Trophoblast cell (in vitro differentiated cells and primary cell): ENCODE measurements at regions not wholly inside any gene's neighbourhood (a gene's known extent, or its start where the extent isn't known, plus 50 kb on each side); places are given as distances from the start of the nearest gene placed in this dataset.

Experiments
- DNase-seq, 2 donors: peaks; one replicate each; pipeline ENCODE4 v3.0.0-alpha.2; 2016
- H2AFZ ChIP-seq: 2 replicates; pipeline ENCODE4 v1.6.1; 2013; ENCODE audit warnings: low read length, moderate library complexity, mild to moderate bottlenecking; ENCODE audit not compliant: insufficient read depth, poor library complexity
- H2AK5ac ChIP-seq: 2 replicates; pipeline ENCODE4 v1.6.1; 2013; ENCODE audit warnings: mild to moderate bottlenecking, low read length
- H2BK120ac ChIP-seq: 2 replicates; pipeline ENCODE4 v1.6.1; 2013; ENCODE audit warnings: low read length, mild to moderate bottlenecking, moderate library complexity; ENCODE audit not compliant: insufficient read depth, poor library complexity
- H2BK12ac ChIP-seq: 2 replicates; pipeline ENCODE4 v1.6.1; 2013; ENCODE audit warnings: mild to moderate bottlenecking, low read length, moderate library complexity
- H2BK5ac ChIP-seq: 2 replicates; pipeline ENCODE4 v1.6.1; 2013; ENCODE audit warnings: low read length, low read depth, moderate library complexity, mild to moderate bottlenecking; ENCODE audit not compliant: poor library complexity
- H3K14ac ChIP-seq: 2 replicates; pipeline ENCODE4 v1.6.1; 2013; ENCODE audit warnings: mild to moderate bottlenecking, low read length
- H3K18ac ChIP-seq: 2 replicates; pipeline ENCODE4 v1.6.1; 2013; ENCODE audit warnings: mild to moderate bottlenecking, low read length
- H3K23ac ChIP-seq: 2 replicates; pipeline ENCODE4 v1.6.1; 2013; ENCODE audit warnings: low read length
- H3K27ac ChIP-seq: 2 replicates; pipeline ENCODE4 v1.5.1; 2013; ENCODE audit warnings: low read depth, mild to moderate bottlenecking, inconsistent platforms, low read length, moderate library complexity
- H3K27me3 ChIP-seq: 2 replicates; pipeline ENCODE4 v1.6.1; 2013; ENCODE audit warnings: inconsistent platforms, mild to moderate bottlenecking, low read length, moderate library complexity; ENCODE audit not compliant: insufficient read depth
- H3K36me3 ChIP-seq, 2 experiments: 1 replicate in 1 of 2; 2 replicates in 1 of 2; pipeline ENCODE4 v1.6.1; 2013; ENCODE audit warnings: low read length in 2 of 2, mild to moderate bottlenecking in 2 of 2, moderate library complexity in 1 of 2; ENCODE audit not compliant: insufficient read depth in 2 of 2, control insufficient read depth in 1 of 2
- H3K4ac ChIP-seq: 2 replicates; pipeline ENCODE4 v1.6.1; 2013; ENCODE audit warnings: low read depth, mild to moderate bottlenecking, low read length, moderate library complexity
- H3K4me1 ChIP-seq, 2 experiments: 1 replicate in 1 of 2; 2 replicates in 1 of 2; pipeline ENCODE4 v1.6.1; 2013; ENCODE audit warnings: low read length in 2 of 2, mild to moderate bottlenecking in 2 of 2, moderate library complexity in 1 of 2; ENCODE audit not compliant: insufficient read depth in 2 of 2, control insufficient read depth in 1 of 2
- H3K4me2 ChIP-seq: 2 replicates; pipeline ENCODE4 v1.6.1; 2013; ENCODE audit warnings: inconsistent platforms, mild to moderate bottlenecking, low read length, moderate library complexity
- H3K4me3 ChIP-seq: 2 replicates; pipeline ENCODE4 v1.5.1; 2013; ENCODE audit warnings: mild to moderate bottlenecking, low read depth, low read length, inconsistent platforms
- H3K79me1 ChIP-seq: one replicate; pipeline ENCODE4 v1.6.1; 2013; ENCODE audit warnings: low read length
- H3K79me2 ChIP-seq: 2 replicates; pipeline ENCODE4 v1.6.1; 2013; ENCODE audit warnings: low read length, mild to moderate bottlenecking; ENCODE audit not compliant: control insufficient read depth, insufficient read depth, poor library complexity
- H3K9ac ChIP-seq: 2 replicates; pipeline ENCODE4 v1.6.1; 2013; ENCODE audit warnings: mild to moderate bottlenecking, low read length
- H3K9me3 ChIP-seq: 2 replicates; pipeline ENCODE4 v1.6.1; 2013; ENCODE audit warnings: low read depth, mild to moderate bottlenecking, control low read depth, inconsistent platforms, low read length; ENCODE audit not compliant: insufficient read depth
- H4K12ac ChIP-seq: 2 replicates; pipeline ENCODE4 v1.6.1; 2013; ENCODE audit warnings: low read depth, mild to moderate bottlenecking, low read length, moderate library complexity
- H4K8ac ChIP-seq: 2 replicates; pipeline ENCODE4 v1.6.1; 2013; ENCODE audit warnings: low read depth, mild to moderate bottlenecking, low read length, moderate library complexity
- H4K91ac ChIP-seq: one replicate; pipeline ENCODE4 v1.6.1; 2013; ENCODE audit warnings: low read depth, mild to moderate bottlenecking, low read length, moderate library complexity
- WGBS: extraction: QIAGEN DNeasy Blood & Tissue Kit; methylation state at CpG from one replicate; pipeline ENCODE4 v1.1.7; 2013; ENCODE audit warnings: missing lambda C conversion rate; ENCODE audit not compliant: insufficient read length, insufficient coverage; ENCODE audit errors: extremely low coverage; 5-methylcytosine and 5-hydroxymethylcytosine counted together

GRCh38 chr2:136441979-136442714 lies 323.2 kb upstream of the THSD7B start:
- Histone ChIP-seq H3K27me3 (no peaks in the 10 kb centered on the region), H4K91ac (no peak overlapping the region), H2AK5ac (no peak overlapping the region), H3K9me3 (no peaks in the 10 kb centered on the region), H4K8ac (no peak overlapping the region), H3K14ac (no peak overlapping the region), H2AFZ (no peak overlapping the region), H3K23ac (no peak overlapping the region), H3K4me1 (no peaks in the 10 kb centered on the region), H3K4me3 (no peak overlapping the region), H2BK120ac (no peak overlapping the region), H3K4ac (no peak overlapping the region), H4K12ac (no peak overlapping the region), H3K79me1 (no peaks in the 10 kb centered on the region), H2BK5ac (no peak overlapping the region), H2BK12ac (no peak overlapping the region), H3K27ac (no peak overlapping the region), H3K4me2 (no peak overlapping the region), H3K36me3 (no peaks in the 10 kb centered on the region), H3K18ac (no peak overlapping the region), H3K9ac (no peak overlapping the region), H3K79me2 (no peaks in the 10 kb centered on the region)
- DNase-seq = no peak
- WGBS = no CpG with 5 or more reads among the region's 9 CpGs

- H3K9ac ChIP-seq = no peak overlapping the region
- DNase-seq = no peak
- no peak overlapping the region for H4K12ac ChIP-seq
- no CpG with 5 or more reads among the region's 5 CpGs for WGBS
- H2BK5ac ChIP-seq = no peak overlapping the region
- no peak overlapping the region for H3K23ac ChIP-seq
- H3K4ac ChIP-seq = no peak overlapping the region
- H3K4me2 ChIP-seq = no peak overlapping the region
- no peak overlapping the region for H3K27ac ChIP-seq
- H3K4me1 ChIP-seq = no peaks in the 10 kb centered on the region
- no peak overlapping the region for H3K4me3 ChIP-seq
- H3K79me2 ChIP-seq = no peaks in the 10 kb centered on the region
- no peak overlapping the region for H2AK5ac ChIP-seq
- no peak overlapping the region for H2BK120ac ChIP-seq
- H3K18ac ChIP-seq = no peak overlapping the region
- no peaks in the 10 kb centered on the region for H3K9me3 ChIP-seq
- no peak overlapping the region for H3K14ac ChIP-seq
- H3K36me3 ChIP-seq = no peaks in the 10 kb centered on the region
- H2AFZ ChIP-seq = no peak overlapping the region
- no peak overlapping the region for H4K91ac ChIP-seq
- no peak overlapping the region for H2BK12ac ChIP-seq
- H3K27me3 ChIP-seq = no peaks in the 10 kb centered on the region
- no peak overlapping the region for H4K8ac ChIP-seq
- no peaks in the 10 kb centered on the region for H3K79me1 ChIP-seq
These were observed 321.2 kb upstream of the CXCR4 start for GRCh38 chr2:136439064-136439676.

GRCh38 chr2:136437461-136437860 lies 319.5 kb upstream of the CXCR4 start:
- H3K14ac ChIP-seq = no peak overlapping the region
- H3K27me3 ChIP-seq = no peaks in the 10 kb centered on the region
- H4K12ac ChIP-seq = no peak overlapping the region
- no peak overlapping the region for H2BK12ac ChIP-seq
- no peak overlapping the region for H2AFZ ChIP-seq
- H3K27ac ChIP-seq = no peak overlapping the region
- no peak overlapping the region for H3K4ac ChIP-seq
- no peaks in the 10 kb centered on the region for H3K9me3 ChIP-seq
- H2BK5ac ChIP-seq = no peak overlapping the region
- no peak overlapping the region for H3K4me2 ChIP-seq
- H4K8ac ChIP-seq = no peak overlapping the region
- no peak overlapping the region for H3K23ac ChIP-seq
- no peak overlapping the region for H2BK120ac ChIP-seq
- no peak overlapping the region for H2AK5ac ChIP-seq
- no peak overlapping the region for H3K4me3 ChIP-seq
- H3K36me3 ChIP-seq = no peaks in the 10 kb centered on the region
- no peak overlapping the region for H3K9ac ChIP-seq
- no peaks in the 10 kb centered on the region for H3K79me1 ChIP-seq
- H4K91ac ChIP-seq = no peak overlapping the region
- peak; percentile 84 to 91 for DNase-seq
- H3K79me2 ChIP-seq = no peaks in the 10 kb centered on the region
- WGBS = no CpG with 5 or more reads among the region's 5 CpGs
- H3K18ac ChIP-seq = no peak overlapping the region
- H3K4me1 ChIP-seq = no peaks in the 10 kb centered on the region

GRCh38 chr2:136436936-136437335 lies 319.0 kb upstream of the CXCR4 start:
- no CpG with 5 or more reads among the region's 5 CpGs for WGBS
- Histone ChIP-seq H3K9me3 (no peaks in the 10 kb centered on the region), H2BK120ac (no peak overlapping the region), H4K91ac (no peak overlapping the region), H3K79me2 (no peaks in the 10 kb centered on the region), H3K18ac (no peak overlapping the region), H3K23ac (no peak overlapping the region), H3K4ac (no peak overlapping the region), H3K27ac (no peak overlapping the region), H3K9ac (no peak overlapping the region), H4K12ac (no peak overlapping the region), H3K27me3 (no peaks in the 10 kb centered on the region), H3K4me2 (no peak overlapping the region), H2AFZ (no peak overlapping the region), H3K4me1 (no peaks in the 10 kb centered on the region), H2AK5ac (no peak overlapping the region), H3K14ac (no peak overlapping the region), H2BK5ac (no peak overlapping the region), H3K4me3 (no peak overlapping the region), H2BK12ac (no peak overlapping the region), H3K79me1 (no peaks in the 10 kb centered on the region), H4K8ac (no peak overlapping the region), H3K36me3 (no peaks in the 10 kb centered on the region)
- no peak for DNase-seq
